NCI-H526 treated with DMSO at 0.1 percent for 48 hours (cell line): ENCODE measurements at regions not wholly inside any gene's neighbourhood (a gene's known extent, or its start where the extent isn't known, plus 50 kb on each side); places are given as distances from the start of the nearest gene placed in this dataset.
A peak's percentile ranks its signal among the peaks of the same experiment; 100 is the strongest.
"Not testable (repeated sequence)": the region's sequence is repeated elsewhere in the genome, so short reads cannot be mapped to it uniquely, and the experiment has no call there.

Experiments
- DNase-seq: peaks from one replicate; lab custom pipeline; 2025; lab: John Stamatoyannopoulos, UW

GRCh38 chr15:81723701-81724100 is 322.1 kb downstream of the MEX3B start:
- DNase-seq, result no peak

GRCh38 chr15:81723113-81723651 is 322.6 kb downstream of the MEX3B start:
- no peak for DNase-seq

- not testable (repeated sequence) for DNase-seq
These were observed 329.4 kb downstream of the MEX3B start for GRCh38 chr15:81716468-81716867.

- DNase-seq, result no peak
These were observed 335.5 kb downstream of the MEX3B start for GRCh38 chr15:81710328-81710727.

- DNase-seq, result not testable (repeated sequence)
These were observed 332.9 kb upstream of the TMC3 start for GRCh38 chr15:81706816-81707346.

- not testable (repeated sequence) for DNase-seq
These were observed 331.7 kb upstream of the TMC3 start for GRCh38 chr15:81705727-81706126.

GRCh38 chr15:81686021-81686420 is 312.0 kb upstream of the TMC3 start:
- no peak for DNase-seq

- DNase-seq, result no peak
These were observed 311.2 kb upstream of the TMC3 start for GRCh38 chr15:81685237-81685636.

GRCh38 chr15:81680829-81681228 is 306.8 kb upstream of the TMC3 start:
- no peak for DNase-seq

GRCh38 chr15:81666839-81667238 is 292.8 kb upstream of the TMC3 start:
- no peak for DNase-seq

- no peak for DNase-seq
These were observed 287.0 kb upstream of the TMC3 start for GRCh38 chr15:81660976-81661375.

- DNase-seq, result no peak
These were observed 279.2 kb upstream of the TMC3 start for GRCh38 chr15:81653259-81653658.

GRCh38 chr15:81645470-81645869 is 271.5 kb upstream of the TMC3 start:
- DNase-seq, result no peak

- DNase-seq, result no peak
These were observed 269.8 kb upstream of the TMC3 start for GRCh38 chr15:81643771-81644170.

- DNase-seq, result no peak
These were observed 268.5 kb upstream of the TMC3 start for GRCh38 chr15:81642451-81642990.

- not testable (repeated sequence) for DNase-seq
These were observed 262.1 kb upstream of the TMC3 start for GRCh38 chr15:81636064-81636463.

GRCh38 chr15:81633889-81634288 is 259.9 kb upstream of the TMC3 start:
- no peak for DNase-seq

GRCh38 chr15:81625896-81626295 is 251.9 kb upstream of the TMC3 start:
- DNase-seq, result no peak

- no peak for DNase-seq
These were observed 245.0 kb upstream of the TMC3 start for GRCh38 chr15:81619002-81619401.

GRCh38 chr15:81612631-81613030 is 238.6 kb upstream of the TMC3 start:
- no peak for DNase-seq

- no peak for DNase-seq
These were observed 237.7 kb upstream of the TMC3 start for GRCh38 chr15:81611679-81612078.

GRCh38 chr15:81608309-81608829 is 234.4 kb upstream of the TMC3 start:
- no peak for DNase-seq

- peak; percentile 9 for DNase-seq
These were observed 230.7 kb upstream of the TMC3 start for GRCh38 chr15:81604713-81605112.
